A549 (cell line): ENCODE measurements at regions not wholly inside any gene's neighbourhood (a gene's known extent, or its start where the extent isn't known, plus 50 kb on each side); places are given as distances from the start of the nearest gene placed in this dataset.

Source experiments
- ESRRA ChIP-seq: fragments of 150-350 bp; IDR thresholded peaks from 2 replicates; pipeline ENCODE4 v1.6.1; 2014; ENCODE audit warnings: mild to moderate bottlenecking, low read length, borderline replicate concordance
- POLR2A ChIP-seq: IDR thresholded peaks from 2 replicates; pipeline ENCODE4 v1.6.1; 2012; ENCODE audit warnings: mild to moderate bottlenecking, low read length

DNA sequence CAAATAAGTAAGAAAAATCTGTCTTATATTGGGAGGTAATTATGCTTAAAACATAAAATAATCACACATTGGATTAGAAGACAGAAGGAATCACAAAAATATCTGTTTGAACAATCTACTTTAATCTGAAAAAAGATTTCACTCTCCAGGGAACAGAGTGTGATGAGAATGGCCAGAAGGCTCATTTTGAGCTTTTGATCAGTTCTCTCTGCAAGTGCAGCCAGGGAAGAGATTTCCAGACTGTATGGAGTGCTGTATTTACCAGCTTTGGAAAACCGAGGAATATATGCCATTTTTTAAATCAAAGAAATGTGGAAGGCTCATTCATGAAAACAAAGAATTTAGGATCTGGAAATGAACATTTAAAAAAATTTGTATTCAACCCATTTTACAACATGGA lies 83.0 kb upstream of the WAC start:
- TF ChIP-seq ESRRA: no peak
- no peak for TF ChIP-seq POLR2A
